ENCODE measurements at regions not wholly inside any gene's neighbourhood (a gene's known extent, or its start where the extent isn't known, plus 50 kb on each side); places are given as distances from the start of the nearest gene placed in this dataset.

DNA sequence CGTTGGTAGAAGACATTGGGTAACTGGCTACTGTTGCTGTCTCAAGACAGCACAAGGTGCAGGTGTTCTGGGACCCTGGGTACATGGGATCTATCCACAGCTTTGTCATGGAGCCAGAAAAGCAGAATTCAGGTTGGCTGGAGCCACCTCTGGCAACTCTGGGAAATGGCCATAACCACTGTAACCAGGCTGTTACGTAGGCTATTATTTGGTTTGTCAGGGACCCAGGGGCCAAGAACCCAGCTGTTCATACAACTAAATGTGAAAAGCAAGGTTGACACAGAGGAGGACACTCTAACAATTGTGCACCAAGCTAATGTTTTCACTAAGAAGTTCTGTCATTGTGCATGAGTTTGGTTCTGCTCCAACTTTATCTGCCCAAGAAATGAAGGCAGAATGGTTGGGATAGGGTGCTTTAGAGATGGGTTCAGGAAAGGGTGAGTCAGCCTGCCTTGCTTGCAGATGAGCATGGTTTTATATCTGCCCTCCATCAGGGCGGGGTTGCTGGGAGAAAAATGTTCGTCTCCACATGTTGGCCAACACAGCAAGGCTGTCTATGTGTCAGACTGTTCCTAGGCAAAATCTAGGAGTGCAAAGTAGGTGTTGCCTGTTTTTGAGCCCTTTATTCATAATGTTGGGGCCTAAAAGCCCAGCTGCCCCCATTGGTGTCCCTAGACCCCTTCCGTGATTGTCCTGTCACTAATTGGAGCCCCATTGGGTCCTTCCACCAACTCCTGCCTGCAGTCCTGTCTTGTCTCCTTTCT lies 131.3 kb upstream of the DAP start:
- TF ChIP-seq, protein P1, sequence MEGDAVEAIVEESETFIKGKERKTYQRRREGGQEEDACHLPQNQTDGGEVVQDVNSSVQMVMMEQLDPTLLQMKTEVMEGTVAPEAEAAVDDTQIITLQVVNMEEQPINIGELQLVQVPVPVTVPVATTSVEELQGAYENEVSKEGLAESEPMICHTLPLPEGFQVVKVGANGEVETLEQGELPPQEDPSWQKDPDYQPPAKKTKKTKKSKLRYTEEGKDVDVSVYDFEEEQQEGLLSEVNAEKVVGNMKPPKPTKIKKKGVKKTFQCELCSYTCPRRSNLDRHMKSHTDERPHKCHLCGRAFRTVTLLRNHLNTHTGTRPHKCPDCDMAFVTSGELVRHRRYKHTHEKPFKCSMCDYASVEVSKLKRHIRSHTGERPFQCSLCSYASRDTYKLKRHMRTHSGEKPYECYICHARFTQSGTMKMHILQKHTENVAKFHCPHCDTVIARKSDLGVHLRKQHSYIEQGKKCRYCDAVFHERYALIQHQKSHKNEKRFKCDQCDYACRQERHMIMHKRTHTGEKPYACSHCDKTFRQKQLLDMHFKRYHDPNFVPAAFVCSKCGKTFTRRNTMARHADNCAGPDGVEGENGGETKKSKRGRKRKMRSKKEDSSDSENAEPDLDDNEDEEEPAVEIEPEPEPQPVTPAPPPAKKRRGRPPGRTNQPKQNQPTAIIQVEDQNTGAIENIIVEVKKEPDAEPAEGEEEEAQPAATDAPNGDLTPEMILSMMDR (IDR thresholded peaks at IDR 0.05): no peak
- no peak for TF ChIP-seq POLR2AphosphoS5 (IDR thresholded peaks at IDR 0.05)
- TF ChIP-seq POLR2A (IDR thresholded peaks at IDR 0.05): no peak
